Limb (tissue), 2 donors: ENCODE measurements at regions not wholly inside any gene's neighbourhood (a gene's known extent, or its start where the extent isn't known, plus 50 kb on each side); places are given as distances from the start of the nearest gene placed in this dataset.

Experiments
- DNase-seq, 2 donors: peaks; one replicate each; pipeline ENCODE4 v3.0.0-alpha.2; 2016; ENCODE audit errors: extremely low spot score in 2 of 2

- no peak for DNase-seq
These were observed 212.5 kb downstream of the BMP7 start for GRCh38 chr20:57053793-57054552.

- DNase-seq = no peak
These were observed 211.1 kb downstream of the BMP7 start for GRCh38 chr20:57055345-57055744.

- DNase-seq = no peak
These were observed 209.8 kb downstream of the BMP7 start for GRCh38 chr20:57056651-57057050.

- DNase-seq = no peak
These were observed 207.3 kb downstream of the BMP7 start for GRCh38 chr20:57059055-57059596.

GRCh38 chr20:57060407-57061050, 205.9 kb downstream of the BMP7 start:
- no peak for DNase-seq

- DNase-seq = peak; percentile 47 to 82
These were observed 205.2 kb downstream of the BMP7 start for GRCh38 chr20:57061051-57061900.

GRCh38 chr20:57062241-57062640, 204.2 kb downstream of the BMP7 start:
- DNase-seq = no peak

GRCh38 chr20:57062696-57063270, 203.7 kb downstream of the BMP7 start:
- DNase-seq = no peak

GRCh38 chr20:57064836-57065235, 201.6 kb downstream of the BMP7 start:
- no peak for DNase-seq

GRCh38 chr20:57065646-57066045, 200.8 kb downstream of the BMP7 start:
- no peak for DNase-seq

GRCh38 chr20:57066126-57066900, 200.1 kb downstream of the BMP7 start:
- no peak for DNase-seq

GRCh38 chr20:57069442-57069841, 197.0 kb downstream of the BMP7 start:
- DNase-seq = no peak

- DNase-seq = no peak
These were observed 196.1 kb downstream of the BMP7 start for GRCh38 chr20:57070296-57070695.

- no peak for DNase-seq
These were observed 195.1 kb downstream of the BMP7 start for GRCh38 chr20:57071283-57071731.

GRCh38 chr20:57071954-57072583, 194.4 kb downstream of the BMP7 start:
- no peak for DNase-seq

- DNase-seq = no peak
These were observed 193.0 kb downstream of the BMP7 start for GRCh38 chr20:57073402-57073801.

- no peak for DNase-seq
These were observed 192.1 kb downstream of the BMP7 start for GRCh38 chr20:57074386-57074785.

GRCh38 chr20:57075181-57075580, 191.3 kb downstream of the BMP7 start:
- no peak for DNase-seq

GRCh38 chr20:57075603-57076002, 190.8 kb downstream of the BMP7 start:
- no peak for DNase-seq

- DNase-seq = no peak
These were observed 190.2 kb downstream of the BMP7 start for GRCh38 chr20:57076152-57076652.
